IMR-90 (cell line): ENCODE measurements at regions not wholly inside any gene's neighbourhood (a gene's known extent, or its start where the extent isn't known, plus 50 kb on each side); places are given as distances from the start of the nearest gene placed in this dataset.

ENCODE experiments used
- ATAC-seq: fragments of 200-7000 bp; cut with Tn5 transposase; 2 replicates; pipeline ENCODE4 v1.9.1; 2020; ENCODE audit warnings: low read depth, mild to moderate bottlenecking, moderate library complexity
- BruUV-seq: library from RNA; stranded (reverse); fragments of 400-500 nt; replicated peaks from 2 replicates; lab custom pipeline; 2021; lab: Mats Ljungman, UMichigan
- CTCF ChIA-PET: fragments of 300-600 bp; formaldehyde crosslinking; extraction: SDS; loops from one replicate; lab custom pipeline; 2021; ENCODE audit warnings: antibody characterized with exemption; lab: Yijun Ruan, JAX
- POLR2A ChIA-PET: fragments of 300-600 bp; sonication (Branson Sonifier 250); formaldehyde crosslinking; loops from one replicate; lab custom pipeline; 2022; ENCODE audit warnings: antibody characterized with exemption; ENCODE audit not compliant: unreplicated experiment; lab: Charles Lee
- DNase-seq: peaks from one replicate; pipeline ENCODE4 v3.0.0; 2013
- H2AFZ ChIP-seq: replicated peaks from 2 replicates; pipeline ENCODE3; 2013; ENCODE audit warnings: low read length, mild to moderate bottlenecking; ENCODE audit not compliant: poor library complexity
- H2AK5ac ChIP-seq: 2 replicates; pipeline ENCODE4 v1.6.1; 2013; ENCODE audit warnings: low read depth, low read length, inconsistent platforms
- H2AK9ac ChIP-seq: replicated peaks from 2 replicates; pipeline ENCODE3; 2013; ENCODE audit warnings: mild to moderate bottlenecking, low read depth, low read length, moderate library complexity; ENCODE audit not compliant: poor library complexity
- H2BK120ac ChIP-seq: 2 replicates; pipeline ENCODE4 v1.6.1; 2013; ENCODE audit warnings: low read depth, low read length, inconsistent platforms
- H2BK15ac ChIP-seq: 3 replicates; pipeline ENCODE4 v1.6.1; 2013; ENCODE audit warnings: low read depth, low read length, inconsistent platforms
- H2BK20ac ChIP-seq: 2 replicates; pipeline ENCODE4 v1.6.1; 2013; ENCODE audit warnings: low read depth, mild to moderate bottlenecking, inconsistent platforms, low read length, moderate library complexity
- H2BK5ac ChIP-seq: 2 replicates; pipeline ENCODE4 v1.6.1; 2013; ENCODE audit warnings: mild to moderate bottlenecking, low read depth, low read length, inconsistent platforms; ENCODE audit not compliant: poor library complexity, severe bottlenecking
- H3K14ac ChIP-seq: replicated peaks from 2 replicates; pipeline ENCODE4 v1.6.1; 2013; ENCODE audit warnings: low read depth, low read length, inconsistent platforms
- H3K18ac ChIP-seq: 2 replicates; pipeline ENCODE4 v1.6.1; 2013; ENCODE audit warnings: low read depth, low read length, control low read depth
- H3K23ac ChIP-seq: 2 replicates; pipeline ENCODE4 v1.6.1; 2013; ENCODE audit warnings: low read depth, low read length, inconsistent platforms
- H3K27ac ChIP-seq: 2 replicates; pipeline ENCODE4 v1.5.1; 2013; ENCODE audit warnings: mild to moderate bottlenecking, control low read depth, low read length; ENCODE audit not compliant: insufficient read depth
- H3K27me3 ChIP-seq: 2 replicates; pipeline ENCODE4 v1.6.1; 2013; ENCODE audit warnings: low read length; ENCODE audit not compliant: control insufficient read depth, insufficient read depth
- H3K36me3 ChIP-seq: 2 replicates; pipeline ENCODE4 v1.6.1; 2013; ENCODE audit warnings: low read length, mixed read lengths; ENCODE audit not compliant: control insufficient read depth, insufficient read depth
- H3K4ac ChIP-seq: 2 replicates; pipeline ENCODE4 v1.6.1; 2013; ENCODE audit warnings: low read depth, low read length, inconsistent platforms
- H3K4me1 ChIP-seq: 2 replicates; pipeline ENCODE4 v1.6.1; 2013; ENCODE audit warnings: low read length, mixed read lengths; ENCODE audit not compliant: control insufficient read depth, insufficient read depth
- H3K4me2 ChIP-seq: 2 replicates; pipeline ENCODE4 v1.6.1; 2013; ENCODE audit warnings: low read depth, mild to moderate bottlenecking, control low read depth, low read length, moderate library complexity
- H3K4me3 ChIP-seq: 2 replicates; pipeline ENCODE4 v1.5.1; 2013; ENCODE audit warnings: low read depth, mild to moderate bottlenecking, control low read depth, low read length, moderate library complexity; ENCODE audit not compliant: insufficient read depth
- H3K56ac ChIP-seq: 2 replicates; pipeline ENCODE4 v1.6.1; 2013; ENCODE audit warnings: low read length, inconsistent platforms; ENCODE audit not compliant: insufficient read depth; ENCODE audit errors: extremely low read depth
- H3K79me1 ChIP-seq, 2 experiments: 2 replicates each; pipeline ENCODE4 v1.6.1; 2013; ENCODE audit warnings: low read length in 2 of 2, inconsistent platforms in 1 of 2, low read depth in 1 of 2
- H3K9ac ChIP-seq: 2 replicates; pipeline ENCODE4 v1.6.1; 2013; ENCODE audit warnings: low read depth, low read length, control low read depth
- H3K9me1 ChIP-seq: 2 replicates; pipeline ENCODE4 v1.6.1; 2013; ENCODE audit warnings: low read length, inconsistent platforms; ENCODE audit not compliant: insufficient read depth
- H3K9me3 ChIP-seq: 2 replicates; pipeline ENCODE4 v1.6.1; 2013; ENCODE audit warnings: low read length; ENCODE audit not compliant: control insufficient read depth, insufficient read depth
- H4K20me1 ChIP-seq: 2 replicates; pipeline ENCODE4 v1.6.1; 2013; ENCODE audit warnings: low read length, inconsistent platforms; ENCODE audit not compliant: insufficient read depth
- H4K5ac ChIP-seq: 2 replicates; pipeline ENCODE4 v1.6.1; 2013; ENCODE audit warnings: mild to moderate bottlenecking, low read depth, low read length, control low read depth
- H4K8ac ChIP-seq, 2 experiments: 2 replicates each; pipeline ENCODE4 v1.6.1; 2013; ENCODE audit warnings: low read depth in 2 of 2, low read length in 2 of 2, control low read depth in 1 of 2, inconsistent platforms in 1 of 2
- H4K91ac ChIP-seq: 2 replicates; pipeline ENCODE4 v1.6.1; 2013; ENCODE audit warnings: low read depth, low read length, inconsistent platforms; ENCODE audit not compliant: insufficient read depth
- BHLHE40 ChIP-seq: fragments of 150-350 bp; IDR thresholded peaks from 2 replicates; pipeline ENCODE4 v1.6.1; 2016; ENCODE audit warnings: mild to moderate bottlenecking, low read depth, low read length
- CHD1 ChIP-seq: IDR thresholded peaks from 2 replicates; pipeline ENCODE4 v1.6.1; 2012; ENCODE audit warnings: low read depth, low read length, improper control_type of control experiment
- MAFK ChIP-seq: IDR thresholded peaks from 2 replicates; pipeline ENCODE4 v1.6.1; 2012; ENCODE audit warnings: low read depth, low read length, improper control_type of control experiment
- MAZ ChIP-seq: IDR thresholded peaks from 2 replicates; pipeline ENCODE4 v1.6.1; 2012; ENCODE audit warnings: low read depth, mild to moderate bottlenecking, low read length, improper control_type of control experiment, moderate library complexity, borderline replicate concordance
- NFE2L2 ChIP-seq: fragments of 150-350 bp; IDR thresholded peaks from 2 replicates; pipeline ENCODE4 v1.6.1; 2016; ENCODE audit warnings: low read depth, mild to moderate bottlenecking, low read length
- POLR2A ChIP-seq: IDR thresholded peaks from 2 replicates; pipeline ENCODE4 v1.6.1; 2012; ENCODE audit warnings: mild to moderate bottlenecking, low read depth, low read length
- RAD21 ChIP-seq: IDR thresholded peaks from 2 replicates; pipeline ENCODE4 v1.6.1; 2012; ENCODE audit warnings: low read length, improper control_type of control experiment
- RCOR1 ChIP-seq: IDR thresholded peaks from 2 replicates; pipeline ENCODE4 v1.6.1; 2012; ENCODE audit warnings: mild to moderate bottlenecking, low read length, improper control_type of control experiment; ENCODE audit not compliant: insufficient replicate concordance
- SMC3 ChIP-seq: fragments of 150-350 bp; IDR thresholded peaks from 2 replicates; pipeline ENCODE4 v1.6.1; 2016; ENCODE audit warnings: low read depth, mild to moderate bottlenecking, antibody characterized with exemption, low read length, moderate library complexity
- USF2 ChIP-seq: fragments of 150-350 bp; IDR thresholded peaks from 2 replicates; pipeline ENCODE4 v1.6.1; 2017; ENCODE audit warnings: mild to moderate bottlenecking, antibody characterized with exemption, low read length, low read depth
- WGBS, 2 experiments: methylation state at CpG; one replicate each; pipeline versions ENCODE4 v1.1.5 to v1.1.7; 2013; ENCODE audit warnings: missing lambda C conversion rate in 2 of 2; ENCODE audit not compliant: insufficient read length in 1 of 2; ENCODE audit errors: extremely low coverage in 2 of 2; 5-methylcytosine and 5-hydroxymethylcytosine counted together
- dilution Hi-C: fragments of 300-500 bp; cut with HindIII; formaldehyde crosslinking; loops from one replicate; pipeline ENCODE4 v1.14.3; 2018; ENCODE audit warnings: low sequenced_read_pairs; ENCODE audit not compliant: unreplicated experiment
- in situ Hi-C: fragments of 300-500 bp; cut with MboI; formaldehyde crosslinking; loops from 3 replicates; pipeline ENCODE4 v1.14.3; 2019; ENCODE audit warnings: low sequenced_read_pairs, inconsistent platforms, mixed read lengths
- intact Hi-C: fragments of 100-400 bp; cut with micrococcal nuclease; formaldehyde crosslinking; loops from 2 replicates; pipeline ENCODE4 v1.10.0; 2022

- H3K23ac ChIP-seq: no peak overlapping the region
- 83% methylated on average over 1 of the region's 5 CpGs; no CpG with 5 or more reads in 1 of the 2 experiments for WGBS, 2 experiments
- in situ Hi-C loops (no loop called here), dilution Hi-C loops (no loop called here), intact Hi-C loops (no loop called here)
- no peak overlapping the region for H3K18ac ChIP-seq
- H2AK5ac ChIP-seq: no peak overlapping the region
- ChIA-PET POLR2A (no interaction called here), CTCF (no interaction called here)
- H4K20me1 ChIP-seq: no peaks in the 10 kb centered on the region
- no peak overlapping the region for H4K5ac ChIP-seq
- H3K14ac ChIP-seq: no peak overlapping the region
- H2BK15ac ChIP-seq: no peak overlapping the region
- no peaks in the 10 kb centered on the region for H3K4me1 ChIP-seq
- H3K4me3 ChIP-seq: no peak overlapping the region
- H3K27ac ChIP-seq: no peak overlapping the region
- H2AK9ac ChIP-seq: no peak overlapping the region
- H3K4me2 ChIP-seq: no peak overlapping the region
- BruUV-seq: no TSS peak
- ATAC-seq: no peak
- no peak overlapping the region for H2BK120ac ChIP-seq
- no peaks in the 10 kb centered on the region for H3K79me1 ChIP-seq
- no peak overlapping the region for H2AFZ ChIP-seq
- H3K9me1 ChIP-seq: no peaks in the 10 kb centered on the region
- no peak overlapping the region for H3K9ac ChIP-seq
- TF ChIP-seq USF2 (no peak), MAFK (no peak), POLR2A (no peak), BHLHE40 (no peak), CHD1 (no peak), RAD21 (no peak), SMC3 (no peak), NFE2L2 (no peak), RCOR1 (no peak), MAZ (no peak)
- H3K56ac ChIP-seq: no peak overlapping the region
- no peak overlapping the region for H4K91ac ChIP-seq
- no peaks in the 10 kb centered on the region for H3K27me3 ChIP-seq
- H3K9me3 ChIP-seq: peaks cover 23% of the 10 kb centered on the region
- H2BK5ac ChIP-seq: no peak overlapping the region
- H3K4ac ChIP-seq: no peak overlapping the region
- no peaks in the 10 kb centered on the region for H3K36me3 ChIP-seq
- H2BK20ac ChIP-seq: no peak overlapping the region
- no peak for DNase-seq
- H4K8ac ChIP-seq: no peak overlapping the region
Measured at GRCh38 chr16:8167436-8167835, 422.9 kb downstream of the TMEM114 start.
